ENCODE measurements at regions not wholly inside any gene's neighbourhood (a gene's known extent, or its start where the extent isn't known, plus 50 kb on each side); places are given as distances from the start of the nearest gene placed in this dataset.

- TF ChIP-seq POLR2A (IDR thresholded peaks at IDR 0.05) (no peak), CTCF (IDR thresholded peaks at IDR 0.05) (no peak)
- intact Hi-C loops (cut with DNase I) = no loop called here
- Histone ChIP-seq H3K4me1 (replicated peaks in 1 of 2) (no peaks in the 10 kb centered on the region), H3K9me3 (replicated peaks in 1 of 3) (peaks cover 0 to 9% (median 0%) of the 10 kb centered on the region in 3 donors), H3K4me3 (no peak overlapping the region), H3K27me3 (no peaks in the 10 kb centered on the region), H3K27ac (no peak overlapping the region), H3K36me3 (replicated peaks in 1 of 2) (no peaks in the 10 kb centered on the region)
- no peak for DNase-seq
- 45 to 65% (median 52%) methylated on average over 2 of the region's 2 CpGs for WGBS, 4 donors
Measured at GRCh38 chr14:62439210-62439609, 606.0 kb downstream of the KCNH5 start.

- no peak overlapping the region for H3K4me3 ChIP-seq
- 55 to 59% (median 56%) methylated on average over 3 of the region's 3 CpGs for WGBS, 4 donors
Measured at GRCh38 chr14:62443796-62444195, 601.5 kb downstream of the KCNH5 start.

DNA sequence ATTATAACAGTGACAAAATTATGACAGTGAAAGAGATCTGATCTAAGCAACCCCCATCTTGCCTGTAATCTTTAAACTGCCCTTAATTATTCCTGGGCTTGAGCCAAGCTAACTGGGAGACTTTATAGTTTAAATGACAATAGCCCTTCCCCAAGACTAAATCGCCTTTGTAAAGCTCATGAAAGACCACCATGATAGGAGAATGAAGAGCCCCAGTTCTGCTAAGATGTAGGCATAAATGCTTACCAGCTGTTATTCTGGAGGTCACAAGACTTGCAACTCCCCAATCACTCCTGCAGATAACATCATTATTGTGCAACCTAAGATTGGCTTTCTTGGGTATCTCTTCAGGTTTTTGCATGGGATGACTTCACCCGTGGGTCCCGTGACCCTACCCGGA, 599.7 kb downstream of the KCNH5 start:
- Histone ChIP-seq H3K4me1 (replicated peaks in 1 of 2) (no peaks in the 10 kb centered on the region), H3K27me3 (no peaks in the 10 kb centered on the region), H3K27ac (no peak overlapping the region), H3K36me3 (replicated peaks in 1 of 2) (no peaks in the 10 kb centered on the region), H3K9me3 (replicated peaks in 1 of 3) (no peaks in the 10 kb centered on the region), H3K4me3 (no peak overlapping the region)
- WGBS, 4 donors = 79 to 82% (median 80%) methylated on average over 4 of the region's 4 CpGs
- intact Hi-C loops (cut with DNase I) = no loop called here
- TF ChIP-seq POLR2A (IDR thresholded peaks at IDR 0.05) = no peak
- DNase-seq = no peak

More at GRCh38 chr14:62443796-62444195, 601.5 kb downstream of the KCNH5 start:
- H3K27me3 ChIP-seq = no peaks in the 10 kb centered on the region
- no peaks in the 10 kb centered on the region for H3K4me1 ChIP-seq (replicated peaks in 1 of 2)
- no peaks in the 10 kb centered on the region for H3K36me3 ChIP-seq (replicated peaks in 1 of 2)
- TF ChIP-seq CTCF (IDR thresholded peaks at IDR 0.05) = no peak
- no peak for TF ChIP-seq POLR2A (IDR thresholded peaks at IDR 0.05)
- peaks cover 0 to 9% (median 0%) of the 10 kb centered on the region in 3 donors for H3K9me3 ChIP-seq (replicated peaks in 1 of 3)
- DNase-seq = no peak
- intact Hi-C loops (cut with DNase I) = no loop called here
- H3K27ac ChIP-seq = no peak overlapping the region

DNA sequence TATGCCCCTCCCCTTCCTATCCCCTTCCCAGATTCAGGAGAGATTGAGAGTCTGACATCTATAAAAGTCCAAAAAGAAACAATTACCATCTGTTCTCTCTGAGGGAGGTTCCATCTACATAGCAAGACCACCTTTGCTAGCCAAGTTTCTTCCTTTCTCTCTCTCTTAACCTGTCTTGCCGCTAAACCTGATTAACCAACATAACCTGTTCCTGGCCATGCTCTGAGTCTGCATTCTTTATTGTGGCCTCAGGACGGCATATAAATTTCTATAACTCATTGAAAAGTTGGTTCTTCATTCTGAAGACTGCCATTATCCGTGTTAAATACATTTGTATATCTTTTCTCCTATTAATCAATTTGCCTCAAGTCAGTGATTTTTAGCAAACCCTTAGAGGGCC, 594.0 kb downstream of the KCNH5 start:
- Histone ChIP-seq H3K27me3 (no peaks in the 10 kb centered on the region), H3K27ac (no peak overlapping the region), H3K4me1 (replicated peaks in 1 of 2) (no peaks in the 10 kb centered on the region), H3K9me3 (replicated peaks in 1 of 3) (no peaks in the 10 kb centered on the region), H3K4me3 (no peak overlapping the region), H3K36me3 (replicated peaks in 1 of 2) (no peaks in the 10 kb centered on the region)
- TF ChIP-seq POLR2A (IDR thresholded peaks at IDR 0.05) (no peak), CTCF (IDR thresholded peaks at IDR 0.05) (no peak)
- intact Hi-C loops (cut with DNase I) = no loop called here
- DNase-seq = no peak
- 74 to 84% (median 79%) methylated on average over 3 of the region's 3 CpGs for WGBS, 4 donors

GRCh38 chr14:62453226-62453625, 592.0 kb downstream of the KCNH5 start:
- intact Hi-C loops (cut with DNase I) = no loop called here
- Histone ChIP-seq H3K27ac (no peak overlapping the region), H3K27me3 (no peaks in the 10 kb centered on the region), H3K4me1 (replicated peaks in 1 of 2) (no peaks in the 10 kb centered on the region), H3K9me3 (replicated peaks in 1 of 3) (no peaks in the 10 kb centered on the region), H3K4me3 (no peak overlapping the region), H3K36me3 (replicated peaks in 1 of 2) (no peaks in the 10 kb centered on the region)
- TF ChIP-seq CTCF (IDR thresholded peaks at IDR 0.05) (no peak), POLR2A (IDR thresholded peaks at IDR 0.05) (no peak)
- DNase-seq = no peak
- 47 to 64% (median 56%) methylated on average over 2 of the region's 2 CpGs for WGBS, 4 donors

Data from adrenal gland (tissue), 9 donors.